OCI-LY3 (cell line): ENCODE measurements at regions not wholly inside any gene's neighbourhood (a gene's known extent, or its start where the extent isn't known, plus 50 kb on each side); places are given as distances from the start of the nearest gene placed in this dataset.

Experiments
- CTCF ChIP-seq: fragments of 200-600, 300-600 bp; sonication (generic); IDR thresholded peaks from 2 replicates; pipeline ENCODE4 v1.5.1; 2014; ENCODE audit warnings: antibody characterized with exemption, low read length, low read depth
- EZH2phosphoT487 ChIP-seq: fragments of 200-600 bp; shearing (Covaris generic); IDR thresholded peaks from 2 replicates; pipeline ENCODE4 v1.6.1; 2018; ENCODE audit warnings: antibody characterized with exemption, mixed run types, low read depth

DNA sequence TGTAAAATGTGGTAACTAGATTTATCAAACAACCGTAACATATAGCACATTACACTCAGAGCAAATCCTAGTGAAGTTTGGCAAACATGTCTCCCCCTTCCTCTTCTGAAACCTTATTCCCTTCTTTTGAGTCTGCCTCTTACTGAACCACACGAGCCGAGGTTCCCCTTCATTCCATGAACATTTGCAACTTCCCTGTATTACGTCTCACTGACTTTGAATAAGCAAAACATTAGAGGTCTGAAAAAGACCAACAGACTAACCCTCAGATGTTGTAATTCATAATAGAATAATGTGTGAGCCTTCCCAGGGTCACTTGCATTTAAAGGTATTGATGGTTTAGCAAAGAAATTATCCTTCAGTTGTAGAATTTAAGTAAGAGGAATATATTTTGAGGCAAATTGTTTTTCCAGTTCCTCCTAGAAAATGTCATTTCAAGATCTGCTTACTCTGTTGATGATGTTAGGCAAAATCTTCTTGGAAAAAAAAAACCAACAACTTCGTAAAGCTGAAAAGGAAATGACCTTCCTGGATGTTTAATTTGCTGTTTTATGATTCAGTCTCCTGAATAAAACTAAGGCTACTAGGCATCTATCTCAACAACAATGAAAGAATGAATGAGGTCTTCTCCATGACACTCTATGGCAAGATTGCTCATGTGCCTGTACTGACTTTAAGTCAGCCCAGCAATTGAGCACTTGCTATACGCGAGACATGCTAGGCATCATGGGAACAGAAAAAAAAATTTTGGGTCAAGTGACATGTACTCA, 296.9 kb upstream of the NECTIN3 start:
- no peak for TF ChIP-seq CTCF
- no peak for TF ChIP-seq EZH2phosphoT487
